AG09309 (cell line): ENCODE measurements at regions not wholly inside any gene's neighbourhood (a gene's known extent, or its start where the extent isn't known, plus 50 kb on each side); places are given as distances from the start of the nearest gene placed in this dataset.

Source experiments
- DNase-seq: peaks from one replicate; pipeline ENCODE4 v3.0.0-alpha.2; 2010; ENCODE audit warnings: low read depth
- H3K4me3 ChIP-seq: 2 replicates; pipeline ENCODE4 v1.5.1; 2011; ENCODE audit warnings: mild to moderate bottlenecking, low read depth, low read length, moderate library complexity; ENCODE audit not compliant: control insufficient read depth
- TF ChIP-seq, protein P1 (sequence below): IDR thresholded peaks from 2 replicates; pipeline ENCODE4 v1.5.1; 2011; ENCODE audit warnings: mild to moderate bottlenecking, low read depth, low read length, inconsistent platforms; ENCODE audit not compliant: insufficient read depth, control insufficient read depth; ENCODE audit errors: missing control alignments

DNA sequence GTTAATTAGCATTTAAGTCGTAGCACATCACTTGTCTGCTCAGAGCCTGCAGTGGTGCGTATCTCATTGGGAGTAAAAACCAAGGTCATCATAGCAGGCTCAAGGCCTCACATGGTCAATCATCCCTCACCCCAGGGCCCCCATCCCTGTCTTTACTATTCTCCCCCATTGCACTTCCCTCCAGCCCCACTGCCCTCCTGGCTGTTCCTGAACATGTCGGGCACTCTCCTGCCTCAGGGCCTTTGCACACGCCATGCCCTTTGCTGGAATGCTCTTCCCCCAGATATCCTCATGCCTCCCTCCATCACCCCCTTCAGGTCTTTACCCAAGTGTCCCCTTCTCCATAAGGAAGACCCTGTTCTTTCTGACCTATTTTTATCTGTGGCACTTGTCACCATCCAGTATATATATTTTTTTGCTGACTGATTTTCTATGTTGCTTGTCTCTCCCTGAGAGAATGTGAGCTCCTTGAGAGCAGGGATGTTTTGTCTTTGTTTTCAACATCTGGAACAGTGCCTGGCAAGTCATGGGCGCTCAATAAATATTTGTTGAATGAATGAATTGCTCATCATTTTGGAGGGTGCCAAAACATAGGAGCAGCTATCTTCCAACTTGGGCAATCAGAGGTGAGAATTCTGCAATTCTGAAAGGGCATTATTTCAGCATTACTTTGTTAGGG lies 74.1 kb upstream of the POU3F1 start:
- TF ChIP-seq, protein P1, sequence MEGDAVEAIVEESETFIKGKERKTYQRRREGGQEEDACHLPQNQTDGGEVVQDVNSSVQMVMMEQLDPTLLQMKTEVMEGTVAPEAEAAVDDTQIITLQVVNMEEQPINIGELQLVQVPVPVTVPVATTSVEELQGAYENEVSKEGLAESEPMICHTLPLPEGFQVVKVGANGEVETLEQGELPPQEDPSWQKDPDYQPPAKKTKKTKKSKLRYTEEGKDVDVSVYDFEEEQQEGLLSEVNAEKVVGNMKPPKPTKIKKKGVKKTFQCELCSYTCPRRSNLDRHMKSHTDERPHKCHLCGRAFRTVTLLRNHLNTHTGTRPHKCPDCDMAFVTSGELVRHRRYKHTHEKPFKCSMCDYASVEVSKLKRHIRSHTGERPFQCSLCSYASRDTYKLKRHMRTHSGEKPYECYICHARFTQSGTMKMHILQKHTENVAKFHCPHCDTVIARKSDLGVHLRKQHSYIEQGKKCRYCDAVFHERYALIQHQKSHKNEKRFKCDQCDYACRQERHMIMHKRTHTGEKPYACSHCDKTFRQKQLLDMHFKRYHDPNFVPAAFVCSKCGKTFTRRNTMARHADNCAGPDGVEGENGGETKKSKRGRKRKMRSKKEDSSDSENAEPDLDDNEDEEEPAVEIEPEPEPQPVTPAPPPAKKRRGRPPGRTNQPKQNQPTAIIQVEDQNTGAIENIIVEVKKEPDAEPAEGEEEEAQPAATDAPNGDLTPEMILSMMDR = no peak
- no peak for DNase-seq
- H3K4me3 ChIP-seq = no peak overlapping the region

GRCh38 chr1:38118976-38119375 lies 72.4 kb upstream of the POU3F1 start:
- DNase-seq = no peak
- H3K4me3 ChIP-seq = no peak overlapping the region
- TF ChIP-seq, protein P1 = no peak

- DNase-seq = no peak
- H3K4me3 ChIP-seq = no peak overlapping the region
- TF ChIP-seq, protein P1 = no peak
Observed at GRCh38 chr1:38117444-38117887, 70.9 kb upstream of the POU3F1 start.

GRCh38 chr1:38115682-38116202 lies 69.1 kb upstream of the POU3F1 start:
- no peak overlapping the region for H3K4me3 ChIP-seq
- TF ChIP-seq, protein P1 = no peak
- DNase-seq = no peak

GRCh38 chr1:38115226-38115625 lies 68.6 kb upstream of the POU3F1 start:
- H3K4me3 ChIP-seq = no peak overlapping the region
- TF ChIP-seq, protein P1 = no peak
- DNase-seq = no peak

GRCh38 chr1:38114241-38115026 lies 67.8 kb upstream of the POU3F1 start:
- peak; percentile 24 for DNase-seq
- TF ChIP-seq, protein P1 = no peak
- no peak overlapping the region for H3K4me3 ChIP-seq
